Right atrium auricular region (tissue), 2 donors: ENCODE measurements at regions not wholly inside any gene's neighbourhood (a gene's known extent, or its start where the extent isn't known, plus 50 kb on each side); places are given as distances from the start of the nearest gene placed in this dataset.

ENCODE experiments used
- DNase-seq: peaks from one replicate; pipeline ENCODE4 v3.0.0-alpha.2; 2019; ENCODE audit warnings: low spot score
- H3K27ac ChIP-seq, 2 donors: fragments of 200-600 bp; sonication (generic); 1 replicate in 1 of 2; 2 replicates in 1 of 2; pipeline ENCODE4 v1.5.1; 2016 to 2019
- H3K27me3 ChIP-seq, 2 donors: fragments of 200-600 bp; sonication (generic); one replicate each; pipeline versions ENCODE4 v1.5.1 to v1.6.0; 2017 to 2019
- H3K36me3 ChIP-seq: fragments of 200-600 bp; sonication (generic); one replicate; pipeline ENCODE4 v1.5.1; 2016
- H3K4me1 ChIP-seq, 2 donors: fragments of 200-600 bp; sonication (generic); one replicate each; pipeline versions ENCODE4 v1.5.1 to v1.6.0; 2017 to 2019
- H3K4me3 ChIP-seq, 2 donors: fragments of 200-600 bp; sonication (generic); 1 replicate in 1 of 2; 2 replicates in 1 of 2; pipeline ENCODE4 v1.5.1; 2017 to 2019; ENCODE audit warnings: mild to moderate bottlenecking in 1 of 2, moderate library complexity in 1 of 2
- H3K9me3 ChIP-seq, 2 donors: fragments of 200-600 bp; sonication (generic); one replicate each; pipeline ENCODE4 v1.5.1; 2019
- TF ChIP-seq, protein P1 (sequence below), 2 donors: fragments of 200-600 bp; sonication (generic); IDR thresholded peaks; one replicate each; pipeline ENCODE4 v1.5.1; 2019; ENCODE audit warnings: antibody characterized with exemption in 2 of 2

GRCh38 chr7:156384706-156385105 lies 255.9 kb upstream of the RNF32 start:
- no peaks in the 10 kb centered on the region for H3K36me3 ChIP-seq
- H3K9me3 ChIP-seq = no peaks in the 10 kb centered on the region
- H3K4me1 ChIP-seq = no peaks in the 10 kb centered on the region
- no peak for DNase-seq
- H3K4me3 ChIP-seq = no peak overlapping the region
- H3K27me3 ChIP-seq = no peaks in the 10 kb centered on the region
- H3K27ac ChIP-seq = no peak overlapping the region
- TF ChIP-seq, protein P1, sequence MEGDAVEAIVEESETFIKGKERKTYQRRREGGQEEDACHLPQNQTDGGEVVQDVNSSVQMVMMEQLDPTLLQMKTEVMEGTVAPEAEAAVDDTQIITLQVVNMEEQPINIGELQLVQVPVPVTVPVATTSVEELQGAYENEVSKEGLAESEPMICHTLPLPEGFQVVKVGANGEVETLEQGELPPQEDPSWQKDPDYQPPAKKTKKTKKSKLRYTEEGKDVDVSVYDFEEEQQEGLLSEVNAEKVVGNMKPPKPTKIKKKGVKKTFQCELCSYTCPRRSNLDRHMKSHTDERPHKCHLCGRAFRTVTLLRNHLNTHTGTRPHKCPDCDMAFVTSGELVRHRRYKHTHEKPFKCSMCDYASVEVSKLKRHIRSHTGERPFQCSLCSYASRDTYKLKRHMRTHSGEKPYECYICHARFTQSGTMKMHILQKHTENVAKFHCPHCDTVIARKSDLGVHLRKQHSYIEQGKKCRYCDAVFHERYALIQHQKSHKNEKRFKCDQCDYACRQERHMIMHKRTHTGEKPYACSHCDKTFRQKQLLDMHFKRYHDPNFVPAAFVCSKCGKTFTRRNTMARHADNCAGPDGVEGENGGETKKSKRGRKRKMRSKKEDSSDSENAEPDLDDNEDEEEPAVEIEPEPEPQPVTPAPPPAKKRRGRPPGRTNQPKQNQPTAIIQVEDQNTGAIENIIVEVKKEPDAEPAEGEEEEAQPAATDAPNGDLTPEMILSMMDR (IDR thresholded peaks at IDR 0.05) = no peak

GRCh38 chr7:156383526-156383925 lies 257.0 kb upstream of the RNF32 start:
- TF ChIP-seq, protein P1 (IDR thresholded peaks at IDR 0.05) = no peak
- Histone ChIP-seq H3K9me3 (no peaks in the 10 kb centered on the region), H3K27me3 (no peaks in the 10 kb centered on the region), H3K4me3 (no peak overlapping the region), H3K36me3 (no peaks in the 10 kb centered on the region), H3K4me1 (no peaks in the 10 kb centered on the region), H3K27ac (no peak overlapping the region)
- no peak for DNase-seq

- Histone ChIP-seq H3K27me3 (no peaks in the 10 kb centered on the region), H3K27ac (no peak overlapping the region), H3K9me3 (no peaks in the 10 kb centered on the region), H3K4me1 (no peaks in the 10 kb centered on the region), H3K4me3 (no peak overlapping the region), H3K36me3 (no peaks in the 10 kb centered on the region)
- TF ChIP-seq, protein P1 (IDR thresholded peaks at IDR 0.05) = no peak
- DNase-seq = no peak
These were observed 260.3 kb upstream of the RNF32 start for GRCh38 chr7:156380261-156380660.

DNA sequence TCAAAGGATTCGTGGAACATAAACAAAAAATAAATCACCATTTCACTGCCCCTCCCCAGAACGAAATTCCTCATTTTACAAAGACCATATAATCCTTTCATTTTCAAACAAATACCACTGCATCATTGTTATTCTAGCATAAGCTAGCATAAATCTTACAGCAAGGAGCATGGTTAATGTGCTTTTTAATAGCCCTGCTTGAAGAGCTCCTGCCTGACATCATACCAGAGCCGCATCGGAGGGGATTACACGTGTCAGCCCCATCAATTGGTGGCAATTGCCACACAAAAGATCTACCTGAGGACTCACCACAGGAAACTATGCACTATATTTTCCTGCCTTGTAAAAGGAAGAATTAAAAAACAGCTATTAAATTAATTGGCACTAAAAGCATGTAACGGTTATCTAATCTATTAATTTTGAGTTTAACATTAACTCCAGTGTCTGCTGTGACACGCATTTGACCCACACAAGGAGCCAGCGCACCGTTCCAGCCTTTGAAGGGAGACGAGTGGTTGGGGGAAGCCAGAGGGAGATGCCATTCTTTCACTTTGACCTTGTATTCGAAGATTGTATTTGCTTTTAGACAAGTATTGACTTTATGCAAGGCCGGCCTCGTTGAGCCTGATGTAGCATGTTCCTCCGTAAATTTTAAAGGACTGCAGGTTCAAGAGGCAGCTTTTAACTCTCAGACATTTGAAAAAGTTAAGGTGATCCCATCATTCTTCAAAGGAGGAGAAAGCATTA lies 261.1 kb upstream of the RNF32 start:
- no peaks in the 10 kb centered on the region for H3K9me3 ChIP-seq
- TF ChIP-seq, protein P1 (IDR thresholded peaks at IDR 0.05) = no peak
- no peaks in the 10 kb centered on the region for H3K27me3 ChIP-seq
- H3K4me1 ChIP-seq = no peaks in the 10 kb centered on the region
- no peak for DNase-seq
- no peak overlapping the region for H3K27ac ChIP-seq
- H3K4me3 ChIP-seq = no peak overlapping the region
- H3K36me3 ChIP-seq = no peaks in the 10 kb centered on the region

DNA sequence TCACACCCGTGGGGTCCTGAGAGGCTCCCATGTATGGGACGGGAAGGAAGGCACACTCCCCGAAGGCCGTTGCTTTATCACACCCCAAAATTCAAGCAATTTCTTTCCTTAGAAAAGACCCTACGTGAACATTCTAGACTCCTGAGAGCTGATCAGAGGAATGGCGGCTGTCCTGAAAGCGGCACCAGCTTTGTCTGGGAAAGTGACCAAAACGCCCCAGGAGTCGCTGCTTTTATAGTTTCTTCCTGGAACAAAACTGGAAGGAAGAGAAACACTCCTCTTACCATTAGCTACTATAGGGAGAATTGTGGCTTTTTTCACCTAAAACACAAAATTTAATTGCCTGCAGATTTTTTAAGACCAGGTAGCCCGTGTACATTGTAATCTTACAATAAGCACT lies 261.8 kb upstream of the RNF32 start:
- H3K9me3 ChIP-seq = no peaks in the 10 kb centered on the region
- DNase-seq = no peak
- no peaks in the 10 kb centered on the region for H3K4me1 ChIP-seq
- TF ChIP-seq, protein P1 (IDR thresholded peaks at IDR 0.05) = no peak
- H3K27me3 ChIP-seq = no peaks in the 10 kb centered on the region
- H3K4me3 ChIP-seq = no peak overlapping the region
- no peaks in the 10 kb centered on the region for H3K36me3 ChIP-seq
- no peak overlapping the region for H3K27ac ChIP-seq

DNA sequence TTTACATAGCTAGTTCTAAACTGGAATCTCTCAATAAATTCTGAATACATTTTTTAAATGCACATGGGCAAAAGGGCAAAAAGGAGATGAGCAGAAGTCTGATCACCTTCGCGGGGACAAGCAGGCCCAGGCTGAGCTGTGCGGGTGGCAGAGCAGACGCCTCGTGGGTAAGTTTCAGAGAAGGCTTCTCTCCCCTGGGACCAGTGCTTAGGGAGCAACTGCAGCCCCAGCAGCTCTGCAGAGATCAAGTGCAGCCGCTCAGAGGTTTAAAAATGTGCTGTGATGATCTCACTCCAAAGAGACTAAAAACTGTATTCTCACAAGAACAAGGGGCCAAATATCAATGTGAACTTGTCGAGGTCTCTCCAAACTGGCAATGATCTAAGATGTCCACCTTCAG lies 264.3 kb upstream of the RNF32 start:
- no peak for DNase-seq
- peaks cover 0 to 9% of the 10 kb centered on the region in 2 donors for H3K9me3 ChIP-seq
- no peaks in the 10 kb centered on the region for H3K36me3 ChIP-seq
- H3K4me1 ChIP-seq = no peaks in the 10 kb centered on the region
- H3K27me3 ChIP-seq = no peaks in the 10 kb centered on the region
- H3K4me3 ChIP-seq = no peak overlapping the region
- no peak overlapping the region for H3K27ac ChIP-seq
- TF ChIP-seq, protein P1 (IDR thresholded peaks at IDR 0.05) = no peak
